GM21381 (cell line): ENCODE measurements at regions not wholly inside any gene's neighbourhood (a gene's known extent, or its start where the extent isn't known, plus 50 kb on each side); places are given as distances from the start of the nearest gene placed in this dataset.

Source experiments
- ATAC-seq: cut with Tn5 transposase; IDR thresholded peaks from one replicate; pipeline ENCODE4 v1.9.1; 2021; ENCODE audit warnings: mild to moderate bottlenecking, moderate library complexity; ENCODE audit not compliant: unreplicated experiment

DNA sequence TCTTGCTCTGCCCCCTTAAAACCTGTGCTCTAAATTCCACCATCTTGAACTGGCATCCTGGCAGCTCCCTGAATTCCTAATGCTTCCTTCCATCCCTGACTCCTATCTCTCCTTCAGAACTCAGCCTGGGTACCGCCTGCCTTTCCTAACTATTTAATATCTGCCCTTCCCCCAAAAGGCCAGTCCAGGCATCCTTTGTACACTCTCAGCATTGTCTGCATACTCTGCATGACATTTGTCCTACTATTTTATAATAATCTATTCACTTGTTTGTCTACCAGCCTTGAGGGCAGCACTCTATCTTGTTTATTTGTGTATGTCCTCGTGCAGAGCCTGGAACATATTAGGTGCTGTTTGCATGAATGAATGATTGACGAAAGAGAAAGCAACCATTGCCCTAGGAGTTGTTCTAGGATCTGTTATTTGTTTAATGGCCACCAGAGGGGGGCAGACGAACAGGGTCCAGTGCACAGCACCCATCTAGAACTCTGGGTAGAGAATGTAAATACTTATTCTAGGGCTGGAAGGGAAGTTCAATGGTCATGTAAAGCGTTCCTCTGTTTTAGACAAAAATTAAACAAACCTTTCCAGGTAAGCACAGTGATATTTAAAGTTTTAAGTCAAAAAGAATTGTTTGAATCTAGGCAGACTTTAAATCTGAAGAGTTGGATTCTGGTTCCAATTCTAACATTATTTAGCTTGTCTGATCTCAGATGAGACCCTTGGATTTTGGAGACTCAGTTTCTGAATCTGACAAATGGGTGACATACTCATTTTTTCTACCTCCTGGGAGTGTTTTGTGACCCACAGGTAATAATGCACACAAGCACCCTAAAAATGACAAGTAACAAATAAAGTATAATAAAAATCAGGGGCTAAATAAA is 125.8 kb upstream of the GALNT15 start:
- ATAC-seq = peak; percentile 88

DNA sequence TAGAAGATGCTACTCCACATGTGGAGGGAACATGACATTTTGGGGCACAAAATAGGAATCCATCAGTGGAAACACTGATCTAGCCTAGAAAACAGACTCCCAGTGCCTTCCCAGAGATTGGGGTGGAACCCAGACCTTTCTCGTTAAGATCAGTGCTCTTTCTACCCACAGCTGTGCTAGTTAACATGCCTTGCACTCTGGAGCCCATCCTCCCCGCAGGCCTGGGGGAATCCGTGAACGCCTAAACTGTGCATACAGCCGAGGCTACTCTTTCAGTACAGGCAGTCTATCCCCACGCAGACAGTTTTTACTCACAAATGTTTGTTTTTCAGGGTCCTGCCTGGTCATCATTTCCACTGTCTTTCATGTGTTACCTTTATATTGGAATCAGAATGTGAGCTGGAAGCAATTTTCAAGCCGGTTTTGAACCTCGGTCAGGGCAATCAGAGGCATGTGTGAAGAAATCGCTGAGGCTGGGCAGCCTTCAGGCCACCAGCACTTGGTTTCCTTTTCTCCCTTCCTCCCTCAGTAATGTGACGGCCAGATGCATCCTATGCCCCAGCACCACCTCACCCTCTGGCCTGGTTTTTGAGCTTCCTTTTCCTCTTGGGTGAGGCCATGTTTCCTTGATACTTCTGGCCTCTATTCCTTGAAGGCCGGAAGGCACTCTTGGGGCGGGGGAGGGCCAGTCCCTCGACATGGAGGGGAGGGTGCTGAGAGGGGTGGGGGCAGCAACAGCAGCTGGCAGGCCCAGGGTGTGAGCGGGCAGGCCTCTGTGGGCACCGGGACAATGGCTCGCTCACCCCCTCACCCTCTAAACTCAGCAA is 123.6 kb upstream of the GALNT15 start:
- ATAC-seq = no peak

DNA sequence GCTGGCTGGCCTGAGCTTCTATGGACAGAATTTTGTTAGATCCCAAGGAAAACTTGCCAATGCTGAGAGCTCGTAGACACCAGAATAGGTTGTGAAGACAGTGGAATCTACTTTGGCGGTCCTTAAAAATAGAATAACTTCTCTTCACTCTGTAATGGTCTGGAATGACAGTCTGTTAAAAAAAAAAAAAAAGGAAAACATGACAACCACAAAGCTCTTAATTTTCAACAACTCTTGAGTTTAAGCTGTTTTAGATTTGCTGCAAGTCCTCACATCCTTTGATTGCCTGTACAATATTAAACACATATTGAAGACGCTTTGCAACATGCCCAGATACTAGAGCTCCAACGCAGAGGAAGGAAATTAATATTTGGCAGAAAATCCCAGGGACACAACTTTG is 122.8 kb upstream of the GALNT15 start:
- no peak for ATAC-seq

DNA sequence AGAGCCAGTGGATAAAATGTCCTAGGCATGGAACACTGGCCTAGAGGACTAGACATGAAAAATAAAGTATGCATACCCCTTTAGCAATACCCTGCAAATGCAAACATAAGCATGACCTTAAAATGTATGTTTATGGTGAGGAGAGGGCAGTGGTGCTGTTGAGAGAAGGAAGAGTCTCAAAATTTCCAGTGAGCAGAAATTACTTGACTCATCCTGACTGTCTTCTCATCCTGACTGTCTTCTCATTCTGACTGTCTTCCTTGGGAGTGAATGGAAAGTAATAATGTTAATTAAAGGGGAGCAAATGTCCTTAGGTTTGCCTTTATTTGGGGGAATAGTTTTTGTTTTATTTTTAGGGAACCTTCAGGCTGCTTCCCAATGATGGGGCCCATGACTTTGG is 121.5 kb upstream of the GALNT15 start:
- no peak for ATAC-seq

DNA sequence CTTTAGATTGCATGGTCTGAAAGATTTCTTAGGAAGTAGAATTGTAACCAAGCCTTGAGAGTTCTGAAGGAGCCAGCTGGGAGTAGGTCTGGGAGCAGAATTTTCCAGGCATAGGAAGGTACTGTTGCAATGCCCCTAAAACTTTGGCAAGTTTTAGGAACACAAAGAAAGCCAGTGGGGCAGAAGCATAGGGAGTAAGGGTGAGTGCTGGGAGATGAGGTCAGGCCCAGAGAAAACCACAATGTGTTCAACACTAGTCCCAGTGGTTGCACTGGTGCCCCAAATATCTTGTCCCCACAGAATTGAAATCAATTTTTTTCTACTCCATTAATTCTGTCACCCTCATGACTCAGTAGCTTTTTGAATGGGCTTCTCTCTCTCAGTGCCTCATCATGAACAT is 120.7 kb upstream of the GALNT15 start:
- ATAC-seq = no peak

DNA sequence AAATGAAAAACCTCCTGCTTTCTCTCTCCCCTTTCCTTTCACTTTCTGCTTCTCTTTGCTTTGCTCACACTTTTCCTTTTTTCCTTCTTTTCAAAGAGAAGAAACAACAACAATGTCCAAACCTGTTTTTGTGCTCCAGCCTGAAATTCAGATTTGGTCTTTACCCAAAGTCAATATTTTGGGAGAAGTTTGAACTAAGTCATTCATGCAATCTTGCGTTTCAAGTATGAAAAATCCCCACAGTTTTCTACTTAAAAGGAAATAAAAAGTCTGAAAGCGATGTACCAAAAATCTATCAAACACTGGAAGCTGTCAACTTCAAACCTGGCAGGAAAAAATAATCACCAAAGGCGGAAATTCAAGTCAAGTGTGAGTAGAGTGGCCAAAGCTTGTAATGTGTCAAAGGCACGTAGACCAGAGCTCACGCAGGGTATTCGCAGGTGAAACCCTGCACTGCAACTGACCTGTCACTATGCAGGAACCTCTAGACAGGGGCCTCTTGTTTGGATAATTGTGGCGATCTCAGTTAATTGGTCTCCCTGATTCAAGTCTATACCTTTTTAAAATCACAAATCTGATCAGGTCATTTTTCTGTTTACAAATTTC is 118.8 kb upstream of the GALNT15 start:
- ATAC-seq = no peak

DNA sequence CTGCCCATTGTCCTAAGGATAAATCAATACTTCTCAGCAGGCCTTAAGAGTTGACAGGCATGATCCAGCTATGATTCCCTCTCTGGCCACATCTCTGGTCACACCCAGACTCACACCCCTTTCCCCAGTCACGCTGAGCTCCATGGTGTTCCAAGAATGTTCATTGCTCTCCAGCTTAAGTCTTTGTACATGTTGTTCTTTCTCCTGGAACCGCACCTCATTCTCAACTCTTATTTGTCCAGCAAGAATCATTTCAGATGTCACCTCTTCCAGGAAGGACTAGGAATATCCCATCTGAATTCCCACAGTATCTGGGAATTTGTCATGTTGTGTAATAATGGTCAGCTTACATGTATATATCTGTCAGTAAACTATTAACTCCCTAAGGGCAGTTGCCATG is 118.3 kb upstream of the GALNT15 start:
- no peak for ATAC-seq

DNA sequence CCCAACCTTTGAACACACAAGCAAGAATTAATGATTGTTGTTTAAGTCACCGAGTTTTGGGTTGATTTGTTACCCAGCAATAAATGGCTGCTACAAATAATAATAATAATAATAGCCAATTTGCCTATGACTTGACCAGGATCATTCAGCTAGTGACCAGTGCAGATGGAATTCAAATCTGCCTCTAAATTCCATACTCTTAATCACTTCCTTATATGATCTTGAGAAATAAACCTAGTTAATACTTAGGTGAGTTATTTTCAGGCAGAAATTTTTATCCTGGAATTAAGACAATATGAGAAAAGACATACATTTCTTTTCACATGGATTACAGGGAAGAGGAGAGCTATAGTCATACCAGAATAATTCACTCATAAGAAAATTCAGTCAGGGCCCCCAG is 116.0 kb upstream of the GALNT15 start:
- no peak for ATAC-seq

DNA sequence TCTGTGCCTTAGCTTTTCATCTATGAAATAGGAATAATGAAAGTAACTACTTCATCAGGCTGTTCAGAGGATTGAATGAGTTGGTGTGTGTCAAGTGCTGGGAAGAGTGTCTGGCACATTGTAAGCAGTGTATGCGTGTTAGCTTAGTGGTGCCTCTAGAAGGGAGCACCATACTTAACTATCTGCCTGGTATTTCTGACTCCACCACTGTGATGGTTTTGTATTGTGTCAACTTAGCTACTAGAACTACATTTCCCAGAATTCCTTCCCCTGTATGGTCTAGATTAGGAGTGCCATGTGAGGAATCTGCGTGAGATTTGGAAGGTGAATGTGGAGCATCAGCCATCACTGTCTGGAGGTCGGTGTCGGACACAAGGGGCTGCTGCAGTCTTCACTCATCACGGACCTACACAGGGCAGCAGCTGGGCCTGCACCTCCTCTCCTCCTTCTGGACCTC is 115.4 kb upstream of the GALNT15 start:
- no peak for ATAC-seq

DNA sequence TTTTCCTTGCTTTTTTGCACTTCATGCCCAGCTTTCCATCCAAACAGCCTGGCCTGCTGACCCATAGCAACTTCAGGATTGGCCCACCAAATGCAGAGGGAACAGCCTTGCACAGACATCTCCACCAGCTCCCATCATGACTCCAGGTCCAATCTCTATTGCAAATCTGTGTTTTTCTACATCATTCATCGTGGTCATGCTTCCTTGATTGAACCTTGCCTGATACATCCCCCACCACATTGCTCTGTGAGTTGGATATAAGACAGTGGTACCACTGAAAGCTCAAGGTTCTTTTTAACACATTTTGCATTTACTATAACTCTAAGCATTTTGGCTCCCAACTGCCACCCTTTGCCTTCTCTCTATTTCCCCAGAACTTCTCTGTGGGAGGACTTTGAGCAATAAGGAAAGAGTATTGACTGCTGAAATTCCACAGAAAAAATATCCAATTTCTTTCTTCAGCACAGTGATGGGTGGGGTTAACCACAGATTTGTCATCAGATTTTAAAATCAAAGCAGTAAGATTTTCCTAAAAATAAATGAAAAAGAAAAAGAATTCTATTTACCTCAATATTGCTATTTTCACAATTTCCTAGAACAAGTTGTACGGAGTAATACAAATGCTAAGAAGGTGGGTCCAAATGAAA is 114.6 kb upstream of the GALNT15 start:
- ATAC-seq = no peak

DNA sequence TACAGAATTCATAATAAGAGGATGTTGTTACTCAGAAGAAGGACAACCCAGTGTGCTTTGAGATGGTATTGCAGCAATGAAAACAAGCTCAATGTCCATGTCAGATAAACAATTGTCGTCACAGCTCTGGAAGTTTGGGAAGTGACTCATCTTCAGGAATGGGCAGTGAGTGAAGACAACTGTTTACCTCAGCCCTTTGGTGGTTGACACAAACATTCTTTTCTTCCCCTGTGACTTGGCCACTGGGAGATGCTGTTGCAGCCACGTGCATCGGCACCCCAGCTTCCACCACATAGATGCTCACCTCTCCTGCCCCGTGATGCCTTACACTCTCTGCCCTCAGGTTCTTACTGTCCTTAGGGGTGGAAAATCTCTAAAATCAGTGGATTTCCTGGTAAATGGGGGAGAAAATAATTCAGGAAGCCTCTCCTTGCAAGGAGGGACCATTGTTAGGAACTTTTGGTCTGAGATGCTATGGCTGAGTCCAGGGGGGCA is 114.1 kb upstream of the GALNT15 start:
- no peak for ATAC-seq

DNA sequence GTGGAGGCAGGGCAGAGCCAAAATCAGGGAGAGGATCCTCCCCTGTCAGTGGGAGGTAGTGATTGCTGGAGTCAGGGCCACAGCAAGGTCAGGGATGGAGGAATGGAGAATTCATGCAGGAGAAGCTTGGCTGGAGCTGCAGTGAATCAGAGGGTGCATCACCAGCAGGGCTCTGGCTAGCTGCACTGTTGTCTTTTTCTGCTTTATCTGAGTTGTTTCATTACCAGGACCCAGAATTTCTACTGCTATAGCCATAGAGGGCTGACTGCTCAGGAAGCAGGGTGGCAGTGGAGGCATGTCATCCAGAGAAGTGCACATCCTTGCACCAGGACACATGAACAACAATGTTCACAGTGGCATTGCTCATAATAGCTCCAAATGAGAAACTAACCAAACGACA is 113.5 kb upstream of the GALNT15 start:
- no peak for ATAC-seq

DNA sequence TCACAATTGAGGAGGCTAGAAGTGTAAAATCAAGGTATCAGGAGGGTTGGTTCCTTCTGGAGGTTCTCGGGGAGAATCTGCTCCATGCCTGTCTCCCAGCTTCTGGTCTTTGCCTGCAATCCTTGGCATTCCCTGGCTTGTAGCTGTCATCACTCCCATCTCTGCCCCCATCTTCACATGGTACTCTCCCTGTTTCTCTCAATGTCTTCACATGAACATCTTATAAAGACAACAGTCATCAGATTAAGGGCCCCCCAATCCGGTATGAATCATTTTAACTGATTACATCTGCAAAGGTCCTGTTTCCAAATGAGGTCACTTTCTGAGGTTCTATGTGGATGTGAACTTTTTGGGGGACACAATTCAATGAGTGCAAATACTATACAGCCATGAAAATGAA is 113.0 kb upstream of the GALNT15 start:
- no peak for ATAC-seq

DNA sequence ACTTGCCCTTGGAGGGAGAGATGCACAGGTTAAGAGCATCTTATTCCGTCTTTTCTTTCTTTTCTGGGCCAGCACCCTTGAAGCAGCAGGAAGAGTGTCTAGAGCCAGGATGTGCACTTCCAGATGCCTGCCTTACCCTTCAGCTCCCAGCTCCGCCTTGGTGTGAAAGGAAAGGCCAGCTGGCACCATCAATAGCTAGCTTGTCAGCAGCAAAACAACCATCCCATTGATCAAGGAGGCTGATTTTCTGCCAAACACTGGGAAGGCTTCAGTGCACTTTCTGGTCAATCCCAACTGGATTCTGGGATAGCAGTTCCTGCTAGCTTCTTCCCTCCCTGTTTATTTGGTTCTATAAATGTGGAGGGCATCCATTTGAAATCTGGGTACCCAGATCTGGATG is 110.9 kb upstream of the GALNT15 start:
- ATAC-seq = no peak

DNA sequence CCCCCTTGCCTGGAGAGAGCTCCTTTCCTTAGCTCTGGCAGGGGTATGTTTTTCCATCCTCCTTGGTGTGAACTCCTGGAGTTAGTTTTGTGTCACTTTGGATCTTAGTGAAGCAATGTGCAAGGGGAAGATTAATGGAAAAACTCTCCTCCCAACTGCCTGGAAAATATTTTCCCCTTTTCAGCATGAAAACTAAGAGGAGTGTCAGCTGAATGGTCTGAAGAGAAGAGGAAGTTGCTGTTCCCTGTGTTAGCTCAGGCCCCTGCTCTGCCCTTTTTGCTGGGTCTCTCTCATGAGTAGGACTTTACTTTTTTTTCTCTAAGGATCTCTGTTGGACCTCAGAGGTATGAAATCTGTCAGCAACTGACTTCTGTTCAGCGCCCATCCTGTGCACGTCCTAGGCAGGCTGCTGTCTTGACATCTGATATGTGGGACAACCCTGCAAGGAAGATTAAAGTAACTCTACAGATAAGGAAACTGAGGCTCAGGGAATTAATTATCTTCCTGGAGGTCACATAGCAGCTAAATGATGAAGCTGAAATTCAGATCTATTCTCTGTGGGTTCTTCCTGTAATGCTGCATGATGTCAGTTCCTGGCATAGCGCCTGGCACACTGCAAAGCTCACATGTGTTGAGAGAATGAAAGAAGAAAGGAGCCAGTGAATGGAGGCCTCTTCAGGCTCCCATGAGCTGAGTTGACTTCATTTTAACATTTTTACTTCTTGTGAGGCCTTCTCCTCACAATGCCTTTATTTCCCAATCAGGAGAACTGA is 109.7 kb upstream of the GALNT15 start:
- ATAC-seq = no peak

DNA sequence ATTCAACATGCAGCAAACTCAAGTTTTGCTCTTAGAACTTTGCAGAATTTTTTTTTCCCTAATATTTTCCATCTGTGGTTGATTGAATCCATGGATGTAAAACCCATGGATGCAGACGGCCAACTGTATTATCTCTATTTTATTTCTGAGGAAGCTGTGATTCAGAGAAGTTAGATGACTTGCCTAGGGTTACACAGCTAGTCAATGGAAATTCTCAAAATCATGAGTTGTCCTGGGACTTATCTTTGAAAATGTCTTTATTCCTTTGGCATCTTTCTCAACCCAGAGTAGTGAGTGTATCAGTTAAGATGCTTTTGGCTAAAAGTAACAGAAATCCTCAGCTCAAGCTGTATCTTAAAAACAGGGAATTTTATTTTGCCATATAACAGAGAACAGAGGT is 107.9 kb upstream of the GALNT15 start:
- no peak for ATAC-seq

DNA sequence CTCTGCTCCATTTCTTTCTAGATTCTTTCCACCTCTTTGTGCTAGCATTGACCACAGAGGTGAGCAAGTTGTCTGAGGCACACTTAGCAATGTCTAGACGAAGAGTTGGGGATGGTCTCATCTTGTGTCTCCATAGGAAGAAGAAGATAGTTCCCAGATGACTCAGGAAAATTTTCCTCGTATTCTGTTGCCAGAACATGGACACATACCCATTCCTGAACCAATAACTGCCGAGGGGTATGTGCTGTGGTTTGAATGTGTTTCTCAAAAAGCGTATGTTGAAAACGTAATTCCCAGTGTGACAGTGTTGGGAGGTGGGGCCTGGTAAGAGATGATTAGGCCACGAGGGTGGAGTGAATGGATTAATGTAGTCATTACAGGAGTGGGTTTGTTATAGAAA is 107.5 kb upstream of the GALNT15 start:
- no peak for ATAC-seq

DNA sequence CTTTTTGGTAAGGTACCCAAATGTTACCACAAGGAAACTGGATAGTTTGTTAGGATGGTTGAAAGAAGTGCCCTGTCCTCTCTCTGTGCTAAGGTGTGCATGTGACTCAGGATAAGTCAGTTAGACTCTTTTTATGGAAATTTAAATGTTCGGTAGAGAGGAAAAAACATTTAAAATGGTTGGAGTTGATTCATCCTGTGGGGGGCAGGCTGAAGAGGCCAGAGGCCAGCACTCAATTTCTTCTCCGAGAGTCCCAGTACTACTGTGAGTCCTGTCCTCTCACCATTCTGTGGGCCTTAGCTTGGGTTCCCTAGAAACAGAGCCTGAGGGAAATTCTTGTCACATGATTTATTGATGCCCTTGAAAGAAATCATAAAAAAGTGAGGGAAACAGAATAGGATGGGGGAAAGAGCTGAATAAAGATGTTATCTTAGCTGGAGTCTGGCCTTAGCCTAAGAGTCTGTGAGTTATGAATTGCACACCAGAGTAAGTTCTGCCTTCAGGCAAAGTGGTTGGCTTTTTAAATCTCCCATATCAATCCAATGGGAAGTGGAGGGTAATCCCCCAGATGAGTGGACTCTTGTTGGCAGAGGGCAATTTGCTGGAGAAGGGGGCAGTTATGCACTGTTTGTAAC is 106.5 kb upstream of the GALNT15 start:
- ATAC-seq = no peak

DNA sequence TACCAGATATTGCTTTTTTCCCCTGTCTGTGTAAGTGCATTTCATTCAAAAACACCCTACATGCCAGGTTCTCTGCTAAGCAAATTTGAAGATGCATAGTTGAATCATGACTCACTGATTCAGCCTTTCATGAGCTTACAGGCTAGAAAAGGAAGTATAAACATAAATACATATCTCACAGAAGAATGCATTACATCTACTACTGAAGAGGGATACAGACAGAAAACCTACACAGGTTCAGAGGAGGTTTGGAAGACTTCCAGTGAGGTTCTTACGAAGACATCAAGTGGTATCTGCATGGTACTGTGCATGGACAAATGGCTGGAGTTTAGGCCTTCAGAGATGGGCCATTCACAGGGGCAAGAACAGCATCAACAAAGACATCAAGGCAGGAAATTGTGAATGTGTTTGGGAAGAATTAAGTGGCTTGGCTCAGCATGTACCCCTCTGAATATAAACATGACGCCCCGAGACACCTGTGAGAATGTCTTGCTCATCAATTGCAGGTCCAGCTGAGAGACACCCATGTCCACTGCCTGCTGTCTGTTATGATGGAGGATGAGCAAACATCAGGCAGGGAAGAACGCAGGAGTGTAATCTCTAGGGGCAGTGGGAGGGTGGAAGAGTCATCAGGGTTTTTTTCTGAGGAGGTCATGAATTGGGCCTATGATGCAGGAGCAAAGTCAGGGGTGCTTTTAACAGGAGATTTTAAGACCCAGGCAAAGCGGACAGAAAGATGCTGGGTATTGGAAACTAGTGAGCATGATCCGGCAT is 105.1 kb upstream of the GALNT15 start:
- ATAC-seq = no peak
